ENCODE measurements at regions not wholly inside any gene's neighbourhood (a gene's known extent, or its start where the extent isn't known, plus 50 kb on each side); places are given as distances from the start of the nearest gene placed in this dataset.

DNA sequence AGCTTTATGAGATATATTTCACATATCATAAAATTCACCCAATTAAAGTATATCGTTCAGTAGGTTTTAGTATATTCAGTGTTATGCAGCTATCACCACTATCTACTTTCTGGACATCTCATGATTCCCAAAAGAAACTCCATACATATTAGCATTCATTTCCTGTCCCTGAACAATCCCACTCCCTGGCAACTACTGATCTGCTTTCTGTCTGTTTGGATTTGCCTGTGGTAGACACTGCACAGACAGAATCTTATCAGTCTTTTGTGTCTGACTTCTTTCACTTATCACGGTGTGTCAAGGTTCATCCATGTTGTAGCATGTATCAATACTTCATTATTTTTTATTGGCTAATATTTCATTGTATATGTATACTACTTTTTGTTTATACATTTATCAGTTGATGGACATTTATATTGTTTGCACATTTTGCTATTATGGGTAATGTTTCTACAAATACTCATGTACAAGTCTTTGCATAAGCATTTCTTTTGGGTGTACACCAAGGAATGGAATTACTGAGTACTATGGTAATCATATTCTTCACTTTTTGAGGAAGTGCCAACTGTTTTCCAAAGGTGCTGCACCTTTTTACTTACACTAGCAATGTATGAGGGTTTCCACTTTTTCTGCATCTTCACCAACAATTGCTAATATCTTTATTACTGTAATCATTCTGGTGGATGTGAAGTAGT lies 373.9 kb downstream of the AASDHPPT start:
- TF ChIP-seq RAD21 (IDR thresholded peaks at IDR 0.05) (no peak), EGR1 (IDR thresholded peaks at IDR 0.05; ENCODE audit: low read depth in 2 of 2) (no peak), HNF4G (IDR thresholded peaks at IDR 0.05) (no peak), SP1 (IDR thresholded peaks at IDR 0.05) (no peak), YY1 (IDR thresholded peaks at IDR 0.05) (no peak), NR2F2 (IDR thresholded peaks at IDR 0.05) (no peak), FOXA1 (IDR thresholded peaks at IDR 0.05) (no peak), JUND (IDR thresholded peaks at IDR 0.05) (no peak), GABPA (IDR thresholded peaks at IDR 0.05 in 1 of 2, conservative IDR thresholded peaks at IDR 0.05 in 1 of 2) (no peak)
- TF ChIP-seq, protein P1, sequence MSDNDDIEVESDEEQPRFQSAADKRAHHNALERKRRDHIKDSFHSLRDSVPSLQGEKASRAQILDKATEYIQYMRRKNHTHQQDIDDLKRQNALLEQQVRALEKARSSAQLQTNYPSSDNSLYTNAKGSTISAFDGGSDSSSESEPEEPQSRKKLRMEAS (IDR thresholded peaks at IDR 0.05): no peak
- TF ChIP-seq, protein P2, sequence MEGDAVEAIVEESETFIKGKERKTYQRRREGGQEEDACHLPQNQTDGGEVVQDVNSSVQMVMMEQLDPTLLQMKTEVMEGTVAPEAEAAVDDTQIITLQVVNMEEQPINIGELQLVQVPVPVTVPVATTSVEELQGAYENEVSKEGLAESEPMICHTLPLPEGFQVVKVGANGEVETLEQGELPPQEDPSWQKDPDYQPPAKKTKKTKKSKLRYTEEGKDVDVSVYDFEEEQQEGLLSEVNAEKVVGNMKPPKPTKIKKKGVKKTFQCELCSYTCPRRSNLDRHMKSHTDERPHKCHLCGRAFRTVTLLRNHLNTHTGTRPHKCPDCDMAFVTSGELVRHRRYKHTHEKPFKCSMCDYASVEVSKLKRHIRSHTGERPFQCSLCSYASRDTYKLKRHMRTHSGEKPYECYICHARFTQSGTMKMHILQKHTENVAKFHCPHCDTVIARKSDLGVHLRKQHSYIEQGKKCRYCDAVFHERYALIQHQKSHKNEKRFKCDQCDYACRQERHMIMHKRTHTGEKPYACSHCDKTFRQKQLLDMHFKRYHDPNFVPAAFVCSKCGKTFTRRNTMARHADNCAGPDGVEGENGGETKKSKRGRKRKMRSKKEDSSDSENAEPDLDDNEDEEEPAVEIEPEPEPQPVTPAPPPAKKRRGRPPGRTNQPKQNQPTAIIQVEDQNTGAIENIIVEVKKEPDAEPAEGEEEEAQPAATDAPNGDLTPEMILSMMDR (IDR thresholded peaks at IDR 0.05; ENCODE audit: low read depth, low read length, missing input control): no peak
- TF ChIP-seq, protein P3, sequence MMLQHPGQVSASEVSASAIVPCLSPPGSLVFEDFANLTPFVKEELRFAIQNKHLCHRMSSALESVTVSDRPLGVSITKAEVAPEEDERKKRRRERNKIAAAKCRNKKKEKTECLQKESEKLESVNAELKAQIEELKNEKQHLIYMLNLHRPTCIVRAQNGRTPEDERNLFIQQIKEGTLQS (IDR thresholded peaks at IDR 0.05): no peak
- TF ChIP-seq, protein P4, sequence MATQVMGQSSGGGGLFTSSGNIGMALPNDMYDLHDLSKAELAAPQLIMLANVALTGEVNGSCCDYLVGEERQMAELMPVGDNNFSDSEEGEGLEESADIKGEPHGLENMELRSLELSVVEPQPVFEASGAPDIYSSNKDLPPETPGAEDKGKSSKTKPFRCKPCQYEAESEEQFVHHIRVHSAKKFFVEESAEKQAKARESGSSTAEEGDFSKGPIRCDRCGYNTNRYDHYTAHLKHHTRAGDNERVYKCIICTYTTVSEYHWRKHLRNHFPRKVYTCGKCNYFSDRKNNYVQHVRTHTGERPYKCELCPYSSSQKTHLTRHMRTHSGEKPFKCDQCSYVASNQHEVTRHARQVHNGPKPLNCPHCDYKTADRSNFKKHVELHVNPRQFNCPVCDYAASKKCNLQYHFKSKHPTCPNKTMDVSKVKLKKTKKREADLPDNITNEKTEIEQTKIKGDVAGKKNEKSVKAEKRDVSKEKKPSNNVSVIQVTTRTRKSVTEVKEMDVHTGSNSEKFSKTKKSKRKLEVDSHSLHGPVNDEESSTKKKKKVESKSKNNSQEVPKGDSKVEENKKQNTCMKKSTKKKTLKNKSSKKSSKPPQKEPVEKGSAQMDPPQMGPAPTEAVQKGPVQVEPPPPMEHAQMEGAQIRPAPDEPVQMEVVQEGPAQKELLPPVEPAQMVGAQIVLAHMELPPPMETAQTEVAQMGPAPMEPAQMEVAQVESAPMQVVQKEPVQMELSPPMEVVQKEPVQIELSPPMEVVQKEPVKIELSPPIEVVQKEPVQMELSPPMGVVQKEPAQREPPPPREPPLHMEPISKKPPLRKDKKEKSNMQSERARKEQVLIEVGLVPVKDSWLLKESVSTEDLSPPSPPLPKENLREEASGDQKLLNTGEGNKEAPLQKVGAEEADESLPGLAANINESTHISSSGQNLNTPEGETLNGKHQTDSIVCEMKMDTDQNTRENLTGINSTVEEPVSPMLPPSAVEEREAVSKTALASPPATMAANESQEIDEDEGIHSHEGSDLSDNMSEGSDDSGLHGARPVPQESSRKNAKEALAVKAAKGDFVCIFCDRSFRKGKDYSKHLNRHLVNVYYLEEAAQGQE (IDR thresholded peaks at IDR 0.05): no peak
- TF ChIP-seq, protein P5, sequence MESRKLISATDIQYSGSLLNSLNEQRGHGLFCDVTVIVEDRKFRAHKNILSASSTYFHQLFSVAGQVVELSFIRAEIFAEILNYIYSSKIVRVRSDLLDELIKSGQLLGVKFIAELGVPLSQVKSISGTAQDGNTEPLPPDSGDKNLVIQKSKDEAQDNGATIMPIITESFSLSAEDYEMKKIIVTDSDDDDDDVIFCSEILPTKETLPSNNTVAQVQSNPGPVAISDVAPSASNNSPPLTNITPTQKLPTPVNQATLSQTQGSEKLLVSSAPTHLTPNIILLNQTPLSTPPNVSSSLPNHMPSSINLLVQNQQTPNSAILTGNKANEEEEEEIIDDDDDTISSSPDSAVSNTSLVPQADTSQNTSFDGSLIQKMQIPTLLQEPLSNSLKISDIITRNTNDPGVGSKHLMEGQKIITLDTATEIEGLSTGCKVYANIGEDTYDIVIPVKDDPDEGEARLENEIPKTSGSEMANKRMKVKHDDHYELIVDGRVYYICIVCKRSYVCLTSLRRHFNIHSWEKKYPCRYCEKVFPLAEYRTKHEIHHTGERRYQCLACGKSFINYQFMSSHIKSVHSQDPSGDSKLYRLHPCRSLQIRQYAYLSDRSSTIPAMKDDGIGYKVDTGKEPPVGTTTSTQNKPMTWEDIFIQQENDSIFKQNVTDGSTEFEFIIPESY (IDR thresholded peaks at IDR 0.05): no peak
